Thyroid gland (tissue), 4 donors: ENCODE measurements at regions not wholly inside any gene's neighbourhood (a gene's known extent, or its start where the extent isn't known, plus 50 kb on each side); places are given as distances from the start of the nearest gene placed in this dataset.
A peak's percentile ranks its signal among the peaks of the same experiment; 100 is the strongest.

Experiments used
- DNase-seq, 2 donors: peaks; one replicate each; pipeline ENCODE4 v3.0.0-alpha.2; 2019
- H3K27ac ChIP-seq, 3 donors: fragments of 200-600 bp; sonication (generic); 1 replicate in 2 of 3; 2 replicates in 1 of 3; pipeline ENCODE4 v1.5.1; 2016 to 2019; ENCODE audit warnings: mild to moderate bottlenecking in 1 of 3, moderate library complexity in 1 of 3
- H3K27me3 ChIP-seq: fragments of 200-600 bp; sonication (generic); one replicate; pipeline ENCODE4 v1.5.1; 2019
- H3K36me3 ChIP-seq, 2 donors: fragments of 200-600 bp; sonication (generic); one replicate each; pipeline ENCODE4 v1.5.1; 2016 to 2019
- H3K4me1 ChIP-seq, 2 donors: fragments of 200-600 bp; sonication (generic); one replicate each; pipeline ENCODE4 v1.5.1; 2017 to 2019
- H3K4me3 ChIP-seq, 3 donors: fragments of 200-600 bp; sonication (generic); replicated peaks in 1 of 3; 1 replicate in 2 of 3; 2 replicates in 1 of 3; pipeline ENCODE4 v1.5.1; 2016; ENCODE audit warnings: mild to moderate bottlenecking in 1 of 3
- H3K9me3 ChIP-seq: fragments of 200-600 bp; sonication (generic); one replicate; pipeline ENCODE4 v1.5.1; 2017
- POLR2A ChIP-seq, 2 donors: fragments of 450-650 bp; IDR thresholded peaks; one replicate each; pipeline ENCODE4 v1.6.1; 2017; ENCODE audit warnings: antibody characterized with exemption in 2 of 2, mild to moderate bottlenecking in 2 of 2, moderate library complexity in 1 of 2
- WGBS, 2 donors: methylation state at CpG; one replicate each; pipeline ENCODE4 v1.1.5; 2017; 5-methylcytosine and 5-hydroxymethylcytosine counted together
- intact Hi-C: fragments of 100-400 bp; cut with DNase I; formaldehyde crosslinking; loops from one replicate; pipeline ENCODE4 v1.15.1; 2023
- TF ChIP-seq, protein P1 (sequence below), 6 experiments: fragments of 200-600 bp in 3 of 6; fragments of 450-650 bp in 3 of 6; sonication (generic) in 3 of 6; IDR thresholded peaks; one replicate each; pipeline ENCODE4 v1.5.1; 2016 to 2019; ENCODE audit warnings: antibody characterized with exemption in 6 of 6, mild to moderate bottlenecking in 2 of 6, inconsistent platforms in 1 of 6, moderate library complexity in 1 of 6

DNA sequence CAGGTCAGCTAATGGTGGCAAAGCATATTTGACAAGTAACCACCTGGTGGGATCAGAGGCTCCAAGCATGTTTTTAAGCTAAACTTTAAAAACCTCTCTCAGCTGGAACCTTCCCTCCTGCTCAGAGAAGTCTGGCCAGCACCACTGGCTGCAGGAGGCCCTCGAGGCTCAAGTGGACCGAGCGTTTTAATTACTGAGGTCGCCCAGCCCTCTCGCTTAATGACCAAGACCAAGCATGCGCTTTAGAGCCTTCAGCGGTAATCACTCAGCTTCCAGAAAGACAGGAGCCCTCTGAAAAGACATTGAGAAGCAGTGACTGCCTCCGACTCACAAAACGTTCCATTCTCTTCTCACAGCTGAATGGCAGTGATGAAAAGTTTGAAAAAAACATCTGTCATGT, 383.4 kb upstream of the ADARB2 start:
- Histone ChIP-seq H3K9me3 (no peaks in the 10 kb centered on the region), H3K36me3 (no peaks in the 10 kb centered on the region), H3K27ac (no peak overlapping the region), H3K4me3 (no peak overlapping the region), H3K27me3 (no peaks in the 10 kb centered on the region), H3K4me1 (no peaks in the 10 kb centered on the region)
- WGBS, 2 donors = 8 to 15% methylated on average over 9 of the region's 9 CpGs
- intact Hi-C loops = no loop called here
- TF ChIP-seq, protein P1, sequence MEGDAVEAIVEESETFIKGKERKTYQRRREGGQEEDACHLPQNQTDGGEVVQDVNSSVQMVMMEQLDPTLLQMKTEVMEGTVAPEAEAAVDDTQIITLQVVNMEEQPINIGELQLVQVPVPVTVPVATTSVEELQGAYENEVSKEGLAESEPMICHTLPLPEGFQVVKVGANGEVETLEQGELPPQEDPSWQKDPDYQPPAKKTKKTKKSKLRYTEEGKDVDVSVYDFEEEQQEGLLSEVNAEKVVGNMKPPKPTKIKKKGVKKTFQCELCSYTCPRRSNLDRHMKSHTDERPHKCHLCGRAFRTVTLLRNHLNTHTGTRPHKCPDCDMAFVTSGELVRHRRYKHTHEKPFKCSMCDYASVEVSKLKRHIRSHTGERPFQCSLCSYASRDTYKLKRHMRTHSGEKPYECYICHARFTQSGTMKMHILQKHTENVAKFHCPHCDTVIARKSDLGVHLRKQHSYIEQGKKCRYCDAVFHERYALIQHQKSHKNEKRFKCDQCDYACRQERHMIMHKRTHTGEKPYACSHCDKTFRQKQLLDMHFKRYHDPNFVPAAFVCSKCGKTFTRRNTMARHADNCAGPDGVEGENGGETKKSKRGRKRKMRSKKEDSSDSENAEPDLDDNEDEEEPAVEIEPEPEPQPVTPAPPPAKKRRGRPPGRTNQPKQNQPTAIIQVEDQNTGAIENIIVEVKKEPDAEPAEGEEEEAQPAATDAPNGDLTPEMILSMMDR (IDR thresholded peaks at IDR 0.05) = no peak
- no peak for TF ChIP-seq POLR2A (IDR thresholded peaks at IDR 0.05)
- DNase-seq = peak; percentile 12 to 20

DNA sequence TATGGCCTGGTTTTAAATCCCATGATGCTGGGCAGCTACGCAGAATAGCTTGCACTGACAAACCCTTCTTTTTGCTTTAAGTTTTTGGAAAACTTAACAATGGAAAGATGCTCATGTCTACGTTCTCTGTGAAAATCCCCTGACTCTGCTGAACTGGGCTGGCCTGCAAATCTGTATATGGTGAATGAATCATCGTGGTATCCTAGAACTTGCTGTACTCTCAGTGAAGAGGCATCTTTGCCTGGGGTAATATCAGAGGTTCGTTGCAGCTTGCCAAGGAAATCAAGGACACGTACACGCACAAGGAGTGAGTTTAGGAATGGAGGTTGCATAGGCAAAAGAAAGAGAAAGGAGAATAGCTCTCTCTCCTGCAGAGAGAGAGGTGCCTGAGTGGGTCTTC, 382.0 kb upstream of the ADARB2 start:
- no peaks in the 10 kb centered on the region for H3K4me1 ChIP-seq
- DNase-seq = no peak
- no peaks in the 10 kb centered on the region for H3K9me3 ChIP-seq

DNA sequence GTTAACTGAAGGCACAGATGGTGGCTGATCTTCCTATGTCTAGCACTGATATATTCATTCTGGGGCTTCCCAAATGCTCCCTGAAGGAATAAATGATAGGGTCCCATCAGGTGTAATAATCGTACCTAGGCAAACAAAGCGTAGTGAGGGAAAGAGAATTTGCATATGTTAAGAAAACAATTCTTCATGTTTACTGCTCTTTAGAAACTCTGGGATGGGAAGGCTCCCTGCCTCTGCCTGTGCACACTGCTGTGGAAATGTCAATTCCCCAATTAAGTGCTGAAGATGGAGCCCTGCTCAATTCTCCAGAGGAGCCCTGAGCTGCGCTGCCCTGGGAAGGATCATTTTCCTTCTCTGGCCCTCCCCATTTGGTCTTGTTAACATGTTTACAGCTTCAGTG, 380.9 kb upstream of the ADARB2 start:
- WGBS, 2 donors = 93 to 96% methylated on average over 3 of the region's 3 CpGs
- no peaks in the 10 kb centered on the region for H3K36me3 ChIP-seq
- no peaks in the 10 kb centered on the region for H3K27me3 ChIP-seq
- TF ChIP-seq, protein P1 (IDR thresholded peaks at IDR 0.05) = no peak
- no peak for TF ChIP-seq POLR2A (IDR thresholded peaks at IDR 0.05)
- intact Hi-C loops = no loop called here
- H3K4me3 ChIP-seq = no peak overlapping the region
- H3K9me3 ChIP-seq = no peaks in the 10 kb centered on the region
- no peak overlapping the region for H3K27ac ChIP-seq
- no peaks in the 10 kb centered on the region for H3K4me1 ChIP-seq
- no peak for DNase-seq

More for the DNA sequence above, 382.0 kb upstream of the ADARB2 start:
- TF ChIP-seq, protein P1 (IDR thresholded peaks at IDR 0.05) = no peak
- TF ChIP-seq POLR2A (IDR thresholded peaks at IDR 0.05) = no peak
- H3K27ac ChIP-seq = no peak overlapping the region
- no peaks in the 10 kb centered on the region for H3K27me3 ChIP-seq
- intact Hi-C loops = no loop called here
- no peaks in the 10 kb centered on the region for H3K36me3 ChIP-seq
- H3K4me3 ChIP-seq = no peak overlapping the region
- 88 to 96% methylated on average over 6 of the region's 6 CpGs for WGBS, 2 donors

DNA sequence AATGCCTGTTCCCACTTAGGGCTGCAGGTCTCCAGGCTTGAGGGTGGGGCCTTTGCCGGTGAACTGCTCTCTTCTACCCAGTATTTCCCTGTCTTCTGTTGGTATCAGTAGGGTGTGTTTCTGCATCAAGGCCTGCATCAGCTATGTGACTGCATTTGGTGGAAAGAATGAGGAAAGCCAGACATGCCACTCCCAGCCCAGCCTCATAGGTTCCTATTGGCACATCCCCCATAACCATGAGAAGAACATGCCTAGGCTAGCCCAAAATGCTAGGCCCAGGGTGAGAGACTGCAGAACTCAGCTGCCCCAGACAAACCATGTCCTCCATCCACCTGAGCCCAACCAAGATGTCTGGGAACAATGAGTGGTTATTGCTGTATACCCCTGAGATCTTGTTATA, 380.3 kb upstream of the ADARB2 start:
- intact Hi-C loops = no loop called here
- Histone ChIP-seq H3K4me3 (no peak overlapping the region), H3K27me3 (no peaks in the 10 kb centered on the region), H3K36me3 (no peaks in the 10 kb centered on the region), H3K4me1 (no peaks in the 10 kb centered on the region), H3K27ac (no peak overlapping the region), H3K9me3 (no peaks in the 10 kb centered on the region)
- no peak for DNase-seq
- TF ChIP-seq, protein P1 (IDR thresholded peaks at IDR 0.05) = no peak
- no peak for TF ChIP-seq POLR2A (IDR thresholded peaks at IDR 0.05)
- 85 to 88% methylated on average over 1 of the region's 1 CpG for WGBS, 2 donors

DNA sequence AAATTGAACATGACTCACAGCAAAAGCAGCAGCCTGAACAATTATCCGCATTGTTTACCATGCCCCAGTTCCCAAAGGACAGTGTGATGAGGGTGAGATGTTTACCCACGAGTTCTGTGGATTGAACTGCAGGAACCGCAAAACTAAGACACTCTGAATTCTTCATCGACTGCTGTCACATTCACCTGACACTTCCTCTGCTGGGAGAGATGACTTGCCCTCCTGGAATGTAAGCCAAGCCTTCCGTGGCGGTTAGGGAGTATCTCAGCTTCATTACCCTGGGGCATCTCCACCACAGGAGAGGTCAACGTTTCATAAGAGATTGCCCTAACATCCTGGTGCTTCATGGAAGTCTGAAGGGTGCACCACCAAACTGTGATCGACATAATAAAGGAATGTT, 374.6 kb upstream of the ADARB2 start:
- TF ChIP-seq, protein P1 (IDR thresholded peaks at IDR 0.05) = no peak
- TF ChIP-seq POLR2A (IDR thresholded peaks at IDR 0.05) = no peak
- no peak overlapping the region for H3K4me3 ChIP-seq
- H3K4me1 ChIP-seq = no peaks in the 10 kb centered on the region
- intact Hi-C loops = no loop called here
- H3K9me3 ChIP-seq = no peaks in the 10 kb centered on the region
- WGBS, 2 donors = 78 to 80% methylated on average over 8 of the region's 8 CpGs
- DNase-seq = no peak
- H3K27ac ChIP-seq = no peak overlapping the region
- no peaks in the 10 kb centered on the region for H3K36me3 ChIP-seq
- H3K27me3 ChIP-seq = no peaks in the 10 kb centered on the region
